H1 (cell line): ENCODE measurements at regions not wholly inside any gene's neighbourhood (a gene's known extent, or its start where the extent isn't known, plus 50 kb on each side); places are given as distances from the start of the nearest gene placed in this dataset.

Experiments used
- SAP30 ChIP-seq: fragments of 300-600 bp; sonication (generic); IDR thresholded peaks from 2 replicates; pipeline ENCODE4 v1.7.1; 2012; ENCODE audit warnings: low read length, moderate library complexity, mild to moderate bottlenecking, inconsistent platforms; ENCODE audit not compliant: insufficient read depth, insufficient replicate concordance
- TF ChIP-seq, protein P1 (sequence below): fragments of 300-600 bp; sonication (generic); IDR thresholded peaks from 2 replicates; pipeline ENCODE4 v1.7.1; 2012; ENCODE audit warnings: low read length, moderate library complexity, mild to moderate bottlenecking, inconsistent platforms; ENCODE audit not compliant: insufficient replicate concordance

DNA sequence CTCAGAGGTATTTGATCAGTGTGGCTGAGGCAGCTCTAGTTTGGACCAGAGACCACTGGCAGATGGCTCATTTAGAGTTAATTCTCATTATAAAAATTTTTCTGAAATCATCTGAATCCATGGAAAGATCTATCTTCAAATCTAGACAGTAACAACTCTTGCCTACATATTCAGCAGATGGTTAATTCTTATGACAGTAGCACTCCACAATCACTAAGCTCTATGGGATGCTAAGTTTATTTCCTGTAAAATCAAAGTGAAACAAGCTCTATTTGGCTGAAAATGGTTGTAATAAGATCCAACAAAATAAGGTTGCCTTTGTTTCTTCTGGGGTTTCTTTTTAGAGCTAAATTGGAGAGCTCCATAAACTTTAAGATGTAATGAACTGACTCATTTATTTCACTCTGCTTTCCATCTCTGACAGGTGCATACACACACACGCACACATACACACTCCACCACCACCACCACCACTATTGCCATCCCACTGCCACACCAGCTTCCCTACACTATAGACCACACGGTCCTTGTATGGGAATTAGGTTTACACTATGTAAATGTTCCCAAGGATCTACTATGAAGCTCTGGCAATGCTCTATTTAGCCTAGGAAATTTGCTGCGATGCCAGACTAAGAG lies 293.1 kb downstream of the RPAP3 start (continued):
- TF ChIP-seq, protein P1, sequence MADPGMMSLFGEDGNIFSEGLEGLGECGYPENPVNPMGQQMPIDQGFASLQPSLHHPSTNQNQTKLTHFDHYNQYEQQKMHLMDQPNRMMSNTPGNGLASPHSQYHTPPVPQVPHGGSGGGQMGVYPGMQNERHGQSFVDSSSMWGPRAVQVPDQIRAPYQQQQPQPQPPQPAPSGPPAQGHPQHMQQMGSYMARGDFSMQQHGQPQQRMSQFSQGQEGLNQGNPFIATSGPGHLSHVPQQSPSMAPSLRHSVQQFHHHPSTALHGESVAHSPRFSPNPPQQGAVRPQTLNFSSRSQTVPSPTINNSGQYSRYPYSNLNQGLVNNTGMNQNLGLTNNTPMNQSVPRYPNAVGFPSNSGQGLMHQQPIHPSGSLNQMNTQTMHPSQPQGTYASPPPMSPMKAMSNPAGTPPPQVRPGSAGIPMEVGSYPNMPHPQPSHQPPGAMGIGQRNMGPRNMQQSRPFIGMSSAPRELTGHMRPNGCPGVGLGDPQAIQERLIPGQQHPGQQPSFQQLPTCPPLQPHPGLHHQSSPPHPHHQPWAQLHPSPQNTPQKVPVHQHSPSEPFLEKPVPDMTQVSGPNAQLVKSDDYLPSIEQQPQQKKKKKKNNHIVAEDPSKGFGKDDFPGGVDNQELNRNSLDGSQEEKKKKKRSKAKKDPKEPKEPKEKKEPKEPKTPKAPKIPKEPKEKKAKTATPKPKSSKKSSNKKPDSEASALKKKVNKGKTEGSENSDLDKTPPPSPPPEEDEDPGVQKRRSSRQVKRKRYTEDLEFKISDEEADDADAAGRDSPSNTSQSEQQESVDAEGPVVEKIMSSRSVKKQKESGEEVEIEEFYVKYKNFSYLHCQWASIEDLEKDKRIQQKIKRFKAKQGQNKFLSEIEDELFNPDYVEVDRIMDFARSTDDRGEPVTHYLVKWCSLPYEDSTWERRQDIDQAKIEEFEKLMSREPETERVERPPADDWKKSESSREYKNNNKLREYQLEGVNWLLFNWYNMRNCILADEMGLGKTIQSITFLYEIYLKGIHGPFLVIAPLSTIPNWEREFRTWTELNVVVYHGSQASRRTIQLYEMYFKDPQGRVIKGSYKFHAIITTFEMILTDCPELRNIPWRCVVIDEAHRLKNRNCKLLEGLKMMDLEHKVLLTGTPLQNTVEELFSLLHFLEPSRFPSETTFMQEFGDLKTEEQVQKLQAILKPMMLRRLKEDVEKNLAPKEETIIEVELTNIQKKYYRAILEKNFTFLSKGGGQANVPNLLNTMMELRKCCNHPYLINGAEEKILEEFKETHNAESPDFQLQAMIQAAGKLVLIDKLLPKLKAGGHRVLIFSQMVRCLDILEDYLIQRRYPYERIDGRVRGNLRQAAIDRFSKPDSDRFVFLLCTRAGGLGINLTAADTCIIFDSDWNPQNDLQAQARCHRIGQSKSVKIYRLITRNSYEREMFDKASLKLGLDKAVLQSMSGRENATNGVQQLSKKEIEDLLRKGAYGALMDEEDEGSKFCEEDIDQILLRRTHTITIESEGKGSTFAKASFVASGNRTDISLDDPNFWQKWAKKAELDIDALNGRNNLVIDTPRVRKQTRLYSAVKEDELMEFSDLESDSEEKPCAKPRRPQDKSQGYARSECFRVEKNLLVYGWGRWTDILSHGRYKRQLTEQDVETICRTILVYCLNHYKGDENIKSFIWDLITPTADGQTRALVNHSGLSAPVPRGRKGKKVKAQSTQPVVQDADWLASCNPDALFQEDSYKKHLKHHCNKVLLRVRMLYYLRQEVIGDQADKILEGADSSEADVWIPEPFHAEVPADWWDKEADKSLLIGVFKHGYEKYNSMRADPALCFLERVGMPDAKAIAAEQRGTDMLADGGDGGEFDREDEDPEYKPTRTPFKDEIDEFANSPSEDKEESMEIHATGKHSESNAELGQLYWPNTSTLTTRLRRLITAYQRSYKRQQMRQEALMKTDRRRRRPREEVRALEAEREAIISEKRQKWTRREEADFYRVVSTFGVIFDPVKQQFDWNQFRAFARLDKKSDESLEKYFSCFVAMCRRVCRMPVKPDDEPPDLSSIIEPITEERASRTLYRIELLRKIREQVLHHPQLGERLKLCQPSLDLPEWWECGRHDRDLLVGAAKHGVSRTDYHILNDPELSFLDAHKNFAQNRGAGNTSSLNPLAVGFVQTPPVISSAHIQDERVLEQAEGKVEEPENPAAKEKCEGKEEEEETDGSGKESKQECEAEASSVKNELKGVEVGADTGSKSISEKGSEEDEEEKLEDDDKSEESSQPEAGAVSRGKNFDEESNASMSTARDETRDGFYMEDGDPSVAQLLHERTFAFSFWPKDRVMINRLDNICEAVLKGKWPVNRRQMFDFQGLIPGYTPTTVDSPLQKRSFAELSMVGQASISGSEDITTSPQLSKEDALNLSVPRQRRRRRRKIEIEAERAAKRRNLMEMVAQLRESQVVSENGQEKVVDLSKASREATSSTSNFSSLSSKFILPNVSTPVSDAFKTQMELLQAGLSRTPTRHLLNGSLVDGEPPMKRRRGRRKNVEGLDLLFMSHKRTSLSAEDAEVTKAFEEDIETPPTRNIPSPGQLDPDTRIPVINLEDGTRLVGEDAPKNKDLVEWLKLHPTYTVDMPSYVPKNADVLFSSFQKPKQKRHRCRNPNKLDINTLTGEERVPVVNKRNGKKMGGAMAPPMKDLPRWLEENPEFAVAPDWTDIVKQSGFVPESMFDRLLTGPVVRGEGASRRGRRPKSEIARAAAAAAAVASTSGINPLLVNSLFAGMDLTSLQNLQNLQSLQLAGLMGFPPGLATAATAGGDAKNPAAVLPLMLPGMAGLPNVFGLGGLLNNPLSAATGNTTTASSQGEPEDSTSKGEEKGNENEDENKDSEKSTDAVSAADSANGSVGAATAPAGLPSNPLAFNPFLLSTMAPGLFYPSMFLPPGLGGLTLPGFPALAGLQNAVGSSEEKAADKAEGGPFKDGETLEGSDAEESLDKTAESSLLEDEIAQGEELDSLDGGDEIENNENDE = no peak
- TF ChIP-seq SAP30 = no peak
